ENCODE measurements at regions not wholly inside any gene's neighbourhood (a gene's known extent, or its start where the extent isn't known, plus 50 kb on each side); places are given as distances from the start of the nearest gene placed in this dataset.

GRCh38 chr7:17168416-17168815 is 130.0 kb upstream of the AHR start:
- DNase-seq (ENCODE audit: low read depth in 2 of 2) = no peak

GRCh38 chr7:17171427-17171826 is 127.0 kb upstream of the AHR start:
- no peak for DNase-seq (ENCODE audit: low read depth in 2 of 2)

- no peak for DNase-seq (ENCODE audit: low read depth in 2 of 2)
These were observed 122.0 kb upstream of the AHR start for GRCh38 chr7:17176371-17177032.

GRCh38 chr7:17178545-17178944 is 119.9 kb upstream of the AHR start:
- DNase-seq (ENCODE audit: low read depth in 2 of 2) = no peak

GRCh38 chr7:17181482-17181881 is 117.0 kb upstream of the AHR start:
- no peak for DNase-seq (ENCODE audit: low read depth in 2 of 2)

- no peak for DNase-seq (ENCODE audit: low read depth in 2 of 2)
These were observed 114.7 kb upstream of the AHR start for GRCh38 chr7:17183630-17184328.

- no peak for DNase-seq (ENCODE audit: low read depth in 2 of 2)
These were observed 113.4 kb upstream of the AHR start for GRCh38 chr7:17184805-17185689.

- no peak for DNase-seq (ENCODE audit: low read depth in 2 of 2)
These were observed 112.8 kb upstream of the AHR start for GRCh38 chr7:17185690-17186070.

- no peak for DNase-seq (ENCODE audit: low read depth in 2 of 2)
These were observed 111.5 kb upstream of the AHR start for GRCh38 chr7:17186745-17187530.

GRCh38 chr7:17194656-17195055 is 103.8 kb upstream of the AHR start:
- DNase-seq (ENCODE audit: low read depth in 2 of 2) = no peak

- DNase-seq (ENCODE audit: low read depth in 2 of 2) = no peak
These were observed 102.9 kb upstream of the AHR start for GRCh38 chr7:17195576-17195975.

- DNase-seq (ENCODE audit: low read depth in 2 of 2) = no peak
These were observed 92.5 kb upstream of the AHR start for GRCh38 chr7:17205910-17206309.

- no peak for DNase-seq (ENCODE audit: low read depth in 2 of 2)
These were observed 92.0 kb upstream of the AHR start for GRCh38 chr7:17206349-17206905.

GRCh38 chr7:17207220-17207619 is 91.2 kb upstream of the AHR start:
- DNase-seq (ENCODE audit: low read depth in 2 of 2) = no peak

GRCh38 chr7:17209101-17209500 is 89.4 kb upstream of the AHR start:
- no peak for DNase-seq (ENCODE audit: low read depth in 2 of 2)

- no peak for DNase-seq (ENCODE audit: low read depth in 2 of 2)
These were observed 87.1 kb upstream of the AHR start for GRCh38 chr7:17211307-17211836.

GRCh38 chr7:17212188-17212587 is 86.3 kb upstream of the AHR start:
- DNase-seq (ENCODE audit: low read depth in 2 of 2) = no peak

- DNase-seq (ENCODE audit: low read depth in 2 of 2) = no peak
These were observed 70.5 kb upstream of the AHR start for GRCh38 chr7:17227766-17228490.

- no peak for DNase-seq (ENCODE audit: low read depth in 2 of 2)
These were observed 69.2 kb upstream of the AHR start for GRCh38 chr7:17229228-17229627.

- no peak for DNase-seq (ENCODE audit: low read depth in 2 of 2)
These were observed 68.2 kb upstream of the AHR start for GRCh38 chr7:17230099-17230807.
